22Rv1 (cell line): ENCODE measurements at regions not wholly inside any gene's neighbourhood (a gene's known extent, or its start where the extent isn't known, plus 50 kb on each side); places are given as distances from the start of the nearest gene placed in this dataset.

ENCODE experiments used
- CTCF ChIP-seq: fragments of 450-650 bp; IDR thresholded peaks from 2 replicates; pipeline ENCODE4 v1.5.1; 2017; ENCODE audit warnings: mild to moderate bottlenecking
- ZFX ChIP-seq: fragments of 450-650 bp; IDR thresholded peaks from 2 replicates; pipeline ENCODE4 v1.6.1; 2017; ENCODE audit warnings: antibody characterized with exemption, borderline replicate concordance

GRCh38 chr7:26066736-26067135 is 85.3 kb upstream of the NFE2L3 start:
- TF ChIP-seq CTCF = no peak
- no peak for TF ChIP-seq ZFX
